GM12864 (cell line): ENCODE measurements at regions not wholly inside any gene's neighbourhood (a gene's known extent, or its start where the extent isn't known, plus 50 kb on each side); places are given as distances from the start of the nearest gene placed in this dataset.

Source experiments
- DNase-seq: peaks from one replicate; pipeline ENCODE4 v3.0.0-alpha.2; 2011; ENCODE audit warnings: low read depth
- H3K4me3 ChIP-seq: 2 replicates; pipeline ENCODE4 v1.5.1; 2011; ENCODE audit warnings: mild to moderate bottlenecking, low read depth, low read length, control low read depth
- TF ChIP-seq, protein P1 (sequence below): IDR thresholded peaks from 2 replicates; pipeline ENCODE4 v1.5.1; 2011; ENCODE audit warnings: low read depth, mild to moderate bottlenecking, moderate library complexity, low read length, control low read depth, inconsistent platforms; ENCODE audit errors: missing control alignments

DNA sequence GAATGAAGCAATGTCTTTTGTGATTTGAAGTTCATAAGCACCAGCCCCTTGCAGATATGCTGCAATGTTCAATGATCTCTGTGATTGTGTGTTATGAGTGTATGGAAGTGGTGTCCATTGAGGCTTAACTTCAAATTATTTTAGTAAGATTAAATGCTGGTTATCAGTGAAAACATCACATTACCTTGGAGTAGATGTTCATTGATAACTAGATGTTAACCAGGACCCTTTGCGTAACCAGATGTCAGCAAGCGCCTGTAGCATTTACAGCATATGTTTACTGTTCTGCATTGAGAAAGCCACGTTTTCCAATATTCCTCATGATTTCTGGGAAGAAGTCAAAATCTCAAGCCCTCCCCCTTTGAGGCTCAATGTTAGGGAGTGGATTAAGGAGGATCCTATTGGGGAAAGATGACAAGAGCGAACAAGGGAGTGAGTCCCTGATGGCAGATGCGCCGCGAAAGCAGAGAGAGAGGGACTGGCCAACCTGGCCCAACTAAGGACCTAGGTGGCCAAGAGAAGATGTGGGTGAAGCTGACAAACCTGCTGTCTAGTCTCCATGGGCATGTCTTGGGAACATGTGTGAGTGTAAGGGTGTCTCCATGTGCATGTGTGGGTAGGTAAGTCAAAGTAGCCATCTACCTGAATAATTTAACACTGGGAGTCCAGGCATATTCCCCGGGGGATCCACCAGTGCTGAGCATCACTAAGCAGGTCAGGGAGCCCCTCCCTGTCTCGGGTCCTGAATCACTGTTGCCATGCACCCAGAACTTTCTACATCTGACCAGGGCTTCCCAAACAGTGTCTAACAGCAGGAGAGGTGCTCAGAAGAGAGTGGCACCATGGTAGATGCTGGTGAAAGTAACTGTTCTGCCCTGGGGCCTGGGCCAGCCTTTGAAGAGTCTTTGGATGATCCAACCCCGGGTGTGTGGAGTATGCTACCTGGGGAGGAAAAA is 141.6 kb upstream of the GDF10 start:
- H3K4me3 ChIP-seq, result no peak overlapping the region

GRCh38 chr10:47159361-47160260 is 140.4 kb upstream of the GDF10 start:
- TF ChIP-seq, protein P1, sequence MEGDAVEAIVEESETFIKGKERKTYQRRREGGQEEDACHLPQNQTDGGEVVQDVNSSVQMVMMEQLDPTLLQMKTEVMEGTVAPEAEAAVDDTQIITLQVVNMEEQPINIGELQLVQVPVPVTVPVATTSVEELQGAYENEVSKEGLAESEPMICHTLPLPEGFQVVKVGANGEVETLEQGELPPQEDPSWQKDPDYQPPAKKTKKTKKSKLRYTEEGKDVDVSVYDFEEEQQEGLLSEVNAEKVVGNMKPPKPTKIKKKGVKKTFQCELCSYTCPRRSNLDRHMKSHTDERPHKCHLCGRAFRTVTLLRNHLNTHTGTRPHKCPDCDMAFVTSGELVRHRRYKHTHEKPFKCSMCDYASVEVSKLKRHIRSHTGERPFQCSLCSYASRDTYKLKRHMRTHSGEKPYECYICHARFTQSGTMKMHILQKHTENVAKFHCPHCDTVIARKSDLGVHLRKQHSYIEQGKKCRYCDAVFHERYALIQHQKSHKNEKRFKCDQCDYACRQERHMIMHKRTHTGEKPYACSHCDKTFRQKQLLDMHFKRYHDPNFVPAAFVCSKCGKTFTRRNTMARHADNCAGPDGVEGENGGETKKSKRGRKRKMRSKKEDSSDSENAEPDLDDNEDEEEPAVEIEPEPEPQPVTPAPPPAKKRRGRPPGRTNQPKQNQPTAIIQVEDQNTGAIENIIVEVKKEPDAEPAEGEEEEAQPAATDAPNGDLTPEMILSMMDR, result no peak
- no peak overlapping the region for H3K4me3 ChIP-seq
- DNase-seq, result no peak

More for the DNA sequence above, 141.6 kb upstream of the GDF10 start:
- no peak for DNase-seq
- TF ChIP-seq, protein P1, result no peak

DNA sequence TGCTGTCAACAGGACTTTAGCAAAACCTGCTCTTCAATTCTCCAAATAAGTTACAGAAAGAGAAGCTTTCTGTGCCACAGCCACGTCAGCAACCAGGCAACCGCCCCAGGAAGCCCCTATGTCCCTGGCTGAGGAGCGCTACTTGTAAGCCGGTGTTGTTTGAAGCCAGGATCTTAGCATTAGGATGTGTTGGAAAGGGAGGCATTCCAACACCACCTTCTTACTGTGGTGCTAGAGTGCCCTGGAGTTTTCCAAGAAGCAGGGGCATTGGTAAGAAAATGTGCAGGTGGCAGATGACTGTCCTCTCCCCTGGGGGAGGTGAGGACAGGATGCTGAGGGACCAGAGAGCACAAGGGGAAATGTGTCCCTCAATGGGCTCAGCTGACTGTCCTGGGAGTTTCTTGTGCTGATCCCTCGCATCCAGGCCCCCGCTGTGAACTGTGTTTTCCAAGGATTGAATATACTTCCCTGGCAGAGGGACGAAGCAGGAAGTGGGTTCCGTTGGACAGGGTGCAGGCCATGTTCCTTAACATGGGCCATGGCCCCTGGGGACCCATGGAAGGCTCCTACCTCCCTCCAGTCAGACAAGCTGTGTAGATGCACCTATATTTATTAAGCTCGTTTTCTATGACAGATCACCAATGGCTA is 139.6 kb upstream of the GDF10 start:
- no peak overlapping the region for H3K4me3 ChIP-seq
- no peak for DNase-seq
- TF ChIP-seq, protein P1, result no peak

GRCh38 chr10:47160967-47161366 is 139.0 kb upstream of the GDF10 start:
- no peak overlapping the region for H3K4me3 ChIP-seq
- DNase-seq, result no peak
- TF ChIP-seq, protein P1, result no peak

GRCh38 chr10:47161465-47161864 is 138.5 kb upstream of the GDF10 start:
- DNase-seq, result no peak
- H3K4me3 ChIP-seq, result no peak overlapping the region
- TF ChIP-seq, protein P1, result no peak

- TF ChIP-seq, protein P1, result no peak
Observed at GRCh38 chr10:47164126-47164799, 135.7 kb upstream of the GDF10 start.

More at GRCh38 chr10:47164126-47164799, 135.7 kb upstream of the GDF10 start:
- H3K4me3 ChIP-seq, result no peak overlapping the region
- DNase-seq, result no peak
